ENCODE measurements at regions not wholly inside any gene's neighbourhood (a gene's known extent, or its start where the extent isn't known, plus 50 kb on each side); places are given as distances from the start of the nearest gene placed in this dataset.

DNA sequence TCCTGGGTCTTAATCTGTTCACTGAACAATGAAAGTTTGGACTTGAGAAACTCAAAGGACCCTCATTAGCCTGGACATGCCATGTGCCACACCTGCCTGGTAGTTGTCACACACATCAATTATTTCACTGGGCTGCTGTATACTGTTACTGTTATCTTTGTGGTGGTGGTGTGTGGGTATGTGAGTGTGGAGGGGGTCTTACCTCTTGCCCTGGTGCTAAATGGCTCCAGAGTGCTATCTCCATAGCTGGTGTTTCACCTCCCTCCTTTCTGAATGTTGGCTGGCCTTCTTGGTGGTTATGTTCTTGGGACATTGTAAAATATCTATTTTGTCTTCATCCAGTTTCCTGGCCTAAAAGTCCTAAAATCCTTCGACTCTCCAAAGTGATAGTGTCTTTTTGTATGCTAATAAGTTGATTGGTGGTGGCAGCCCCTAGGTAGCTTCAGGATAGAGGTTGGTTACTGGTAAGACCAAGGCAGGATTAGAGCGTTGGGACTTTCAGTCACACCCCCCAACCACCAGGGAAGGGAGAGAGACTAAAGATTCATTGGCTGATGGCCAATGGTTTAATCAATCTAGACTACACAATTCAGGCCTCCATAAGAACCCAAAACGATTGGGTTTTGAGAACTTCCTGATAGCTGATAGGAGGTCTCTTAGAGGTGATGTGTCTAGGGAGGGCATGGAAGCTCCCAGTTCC lies 328.1 kb downstream of the MYCN start:
- DNase-seq: no peak

DNA sequence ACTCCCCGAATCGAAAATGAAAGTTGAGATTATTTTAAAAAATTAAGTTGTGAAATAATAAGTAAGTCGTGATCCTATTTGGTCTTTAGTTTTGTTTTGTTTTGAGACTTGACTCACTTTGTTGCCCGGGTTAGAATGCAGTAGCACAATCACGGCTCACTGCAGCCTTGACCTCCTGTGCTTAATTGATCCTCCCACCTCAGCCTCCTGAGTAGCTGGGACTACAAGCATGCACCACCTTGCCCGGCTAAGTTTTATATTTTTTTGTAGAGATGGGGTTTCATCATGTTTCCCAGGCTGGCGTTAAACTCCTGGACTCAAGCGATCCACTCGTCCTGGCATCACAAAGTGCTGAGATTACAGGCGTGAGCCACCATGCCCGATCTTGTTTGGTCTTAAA lies 326.2 kb downstream of the MYCN start:
- DNase-seq: no peak

DNA sequence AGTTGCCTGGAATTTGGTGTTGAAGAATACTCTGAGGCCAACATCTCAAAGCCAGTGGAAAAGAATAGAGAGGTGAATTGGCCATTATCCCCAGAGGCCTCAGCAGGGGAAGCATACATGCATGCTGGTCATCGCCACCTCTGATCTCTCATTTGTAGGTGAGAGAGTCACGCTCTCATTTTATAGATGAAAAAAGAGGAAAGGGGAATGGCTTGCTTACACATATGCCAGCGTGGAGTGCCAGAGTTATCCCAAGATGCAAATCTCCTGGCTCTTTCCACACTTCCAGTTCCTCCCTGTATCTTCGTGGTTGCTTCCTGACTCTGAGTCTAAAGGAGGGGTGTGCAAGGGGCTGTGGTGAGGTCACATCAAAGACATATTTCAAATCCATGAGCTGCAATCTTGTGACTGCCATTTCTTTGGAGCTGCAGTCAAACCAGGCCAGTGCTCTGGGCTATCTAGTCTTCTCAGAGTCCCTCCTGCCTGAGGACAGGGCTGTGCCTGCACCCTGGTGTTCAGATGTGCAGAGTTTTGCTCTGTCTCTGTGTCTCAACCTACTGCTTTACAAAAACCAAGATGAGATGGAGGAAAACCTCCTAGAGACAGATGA lies 324.7 kb downstream of the MYCN start:
- DNase-seq: no peak

DNA sequence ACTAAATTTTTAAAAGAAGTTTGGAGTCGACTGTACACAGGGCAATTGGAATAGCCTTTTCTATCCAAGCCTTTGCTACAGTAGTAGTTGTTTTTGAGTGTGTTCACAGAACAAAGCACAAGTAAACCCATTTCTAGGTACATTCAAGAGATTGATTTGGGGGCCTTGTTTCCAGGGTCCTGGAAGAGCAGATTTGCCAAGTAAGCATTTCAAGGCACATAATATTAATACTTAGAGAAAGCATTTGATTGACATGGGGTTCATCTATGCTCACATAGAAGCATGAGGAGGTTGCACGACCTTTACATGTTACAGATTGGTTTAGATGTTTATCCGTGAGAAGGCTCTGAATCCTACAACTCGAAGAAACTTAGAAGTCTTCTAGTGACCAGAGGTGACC lies 324.1 kb downstream of the MYCN start:
- DNase-seq: no peak

DNA sequence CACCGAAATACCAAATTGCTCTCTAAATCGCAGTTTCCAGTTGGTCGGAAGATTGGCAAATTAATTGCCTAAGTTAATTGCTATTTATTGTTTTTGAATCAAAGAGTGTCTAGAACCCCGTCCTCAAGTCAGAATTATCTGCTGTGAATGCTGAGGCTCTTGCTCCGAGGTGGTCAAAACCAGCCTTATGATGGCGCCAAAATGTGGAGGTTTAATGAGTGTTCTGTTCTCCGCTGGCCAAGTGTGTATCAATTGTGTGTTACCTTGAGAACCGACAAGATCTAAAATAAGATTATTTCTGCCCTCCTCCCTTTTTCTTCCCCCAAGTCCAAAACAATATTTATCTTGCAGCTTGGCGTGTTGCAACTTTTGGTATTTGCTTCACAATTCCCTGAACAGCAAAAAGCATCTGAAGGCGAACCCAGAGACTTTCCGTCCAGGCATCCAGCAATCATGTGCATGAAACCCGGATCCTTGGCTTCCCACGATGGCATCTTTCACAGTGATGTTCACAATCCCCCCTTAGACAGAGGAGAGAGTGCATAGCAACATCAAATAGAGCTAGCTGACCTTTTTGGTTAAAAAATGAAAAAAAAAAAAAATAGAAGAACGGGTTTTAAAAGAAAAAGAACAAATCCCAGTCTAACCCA lies 323.0 kb downstream of the MYCN start:
- DNase-seq: no peak

DNA sequence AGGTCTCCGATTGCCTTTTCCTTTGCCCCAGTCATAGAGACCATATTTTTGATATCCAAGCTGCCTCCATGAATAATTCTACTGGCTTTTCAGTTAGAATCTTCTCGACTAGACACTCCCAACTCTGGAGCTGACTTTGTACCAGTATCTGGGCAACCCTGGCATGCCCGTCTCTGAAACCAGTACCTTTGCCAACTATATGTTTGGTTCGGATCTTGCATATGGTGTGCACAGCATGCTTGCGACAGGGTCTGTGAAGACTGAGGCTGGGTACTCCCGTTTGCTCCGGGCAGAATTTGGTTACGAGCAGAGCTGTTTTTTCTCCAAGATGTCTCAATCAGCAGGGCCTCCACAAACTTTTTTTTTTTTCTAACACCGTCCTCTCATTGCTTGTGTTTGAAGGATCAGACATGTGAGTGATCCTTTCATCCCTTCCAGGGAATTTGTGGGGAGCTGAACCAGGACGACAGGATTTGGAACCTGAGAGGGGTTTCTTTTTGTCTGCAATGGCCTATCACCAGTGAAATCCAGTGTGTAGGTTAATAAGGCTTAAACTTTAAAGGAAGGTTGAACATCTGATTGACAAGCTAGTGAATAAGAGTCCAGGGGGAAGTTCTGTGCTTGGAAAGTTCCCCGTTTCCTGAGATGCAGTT lies 322.3 kb downstream of the MYCN start:
- no peak for DNase-seq

DNA sequence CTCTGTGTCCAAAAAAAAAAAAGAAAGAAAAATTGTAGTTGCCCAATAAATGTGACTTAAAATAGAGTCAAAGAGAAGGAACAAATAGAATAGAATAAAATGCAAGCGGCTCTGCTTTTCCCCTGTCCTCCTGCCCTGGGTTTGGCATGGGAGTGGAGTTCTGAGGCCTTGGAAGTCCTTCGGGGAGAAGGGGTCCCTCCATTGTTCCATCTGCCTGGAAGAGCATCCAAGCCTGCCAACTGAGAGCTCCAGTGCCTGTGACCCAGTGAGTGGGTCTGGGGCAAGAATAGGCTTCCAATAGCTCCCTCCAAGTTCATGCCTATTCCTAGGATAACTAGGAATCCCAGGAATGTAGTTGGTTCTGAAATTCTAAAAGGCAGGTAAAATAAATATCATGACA lies 321.4 kb downstream of the MYCN start:
- no peak for DNase-seq

DNA sequence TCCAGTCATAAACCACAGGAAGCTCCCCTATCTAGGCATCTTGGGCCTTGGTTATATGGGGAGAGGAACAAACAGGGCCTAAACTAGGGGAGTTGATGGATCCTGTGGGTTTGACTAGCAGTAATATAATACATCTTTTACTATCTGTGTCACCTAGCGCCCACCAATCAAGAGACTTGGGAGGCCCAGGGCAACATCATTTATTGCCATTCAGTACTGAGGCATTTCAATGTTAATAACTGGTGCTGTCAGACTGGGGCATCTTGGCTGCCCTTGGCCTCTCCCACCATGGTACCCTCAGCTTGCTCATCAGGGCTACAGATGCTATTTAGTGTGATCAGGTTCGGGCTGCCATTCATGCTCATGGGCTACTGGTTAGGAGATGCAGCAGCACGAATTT lies 320.7 kb downstream of the MYCN start:
- no peak for DNase-seq

DNA sequence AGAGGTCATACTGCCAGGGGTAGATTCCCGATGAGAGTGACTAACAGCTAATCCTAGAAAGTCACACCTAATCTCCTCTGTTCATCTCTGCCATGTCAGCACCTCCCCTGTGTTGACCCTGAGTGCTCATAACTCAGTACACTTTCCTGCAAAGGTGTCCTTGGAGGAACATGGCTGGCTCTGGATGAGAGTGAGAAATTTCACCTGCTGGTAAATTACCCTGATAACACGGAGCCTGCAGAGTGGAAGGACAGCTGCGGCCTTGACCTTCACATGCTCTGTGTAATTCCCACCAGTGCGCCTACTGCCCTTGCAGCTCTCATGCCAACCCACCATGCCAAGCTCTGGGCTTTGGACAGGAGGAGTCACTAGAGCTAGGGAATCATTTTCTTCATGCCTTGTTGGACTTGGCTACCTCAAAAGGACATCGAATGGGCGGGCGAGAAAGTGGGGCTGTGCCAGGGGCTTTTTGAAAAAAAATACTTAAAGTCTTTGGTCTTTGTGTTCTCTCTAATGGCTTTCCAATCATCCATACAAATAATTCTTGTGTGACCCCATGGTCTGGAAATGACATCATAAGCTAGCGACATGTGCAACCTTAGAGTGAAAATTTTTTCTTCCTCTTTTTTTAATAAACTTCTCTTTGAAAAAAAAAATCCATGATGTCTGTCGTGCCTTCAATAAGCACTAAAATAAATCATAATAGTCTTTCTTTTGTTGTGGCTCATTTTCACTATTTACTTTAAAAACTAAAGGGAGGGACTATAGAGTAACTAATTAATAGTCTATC lies 319.9 kb downstream of the MYCN start:
- no peak for DNase-seq

DNA sequence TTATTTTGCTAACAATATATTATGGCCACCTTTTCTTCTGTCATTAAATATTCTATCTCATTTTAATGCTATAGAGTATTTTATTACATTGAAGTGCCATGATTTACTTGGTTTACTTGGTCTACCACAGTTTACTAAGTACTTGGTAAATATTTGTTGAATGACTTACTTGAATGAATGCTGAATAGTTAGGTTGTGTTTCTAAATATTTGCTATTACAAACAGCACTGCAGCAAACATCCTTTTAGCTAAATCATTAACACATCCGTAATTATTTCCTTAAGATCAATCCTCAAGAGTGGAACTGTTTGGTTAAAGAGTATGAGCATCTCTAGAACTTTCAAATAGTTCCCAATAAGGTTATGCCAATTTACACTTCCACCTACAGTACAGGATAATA lies 318.7 kb downstream of the MYCN start:
- DNase-seq: no peak

DNA sequence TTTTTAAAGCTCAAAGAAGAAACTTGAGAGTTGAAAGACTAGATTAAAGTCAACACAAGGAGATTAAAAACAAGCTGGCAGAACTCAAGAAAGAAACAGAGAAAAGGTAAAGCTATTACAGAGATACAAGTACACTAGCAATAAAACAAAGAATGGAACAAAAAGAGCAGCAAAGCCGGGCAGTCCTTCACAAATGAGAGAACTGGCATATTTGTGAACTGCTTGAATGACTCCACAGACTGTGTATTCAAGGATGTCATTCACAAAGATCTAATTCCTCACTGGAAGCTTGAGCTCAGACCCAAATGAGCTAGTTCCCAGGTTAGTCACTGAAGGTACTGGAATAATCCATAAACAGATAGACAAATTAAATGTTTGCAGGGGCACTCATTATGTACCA lies 318.0 kb downstream of the MYCN start:
- no peak for DNase-seq

DNA sequence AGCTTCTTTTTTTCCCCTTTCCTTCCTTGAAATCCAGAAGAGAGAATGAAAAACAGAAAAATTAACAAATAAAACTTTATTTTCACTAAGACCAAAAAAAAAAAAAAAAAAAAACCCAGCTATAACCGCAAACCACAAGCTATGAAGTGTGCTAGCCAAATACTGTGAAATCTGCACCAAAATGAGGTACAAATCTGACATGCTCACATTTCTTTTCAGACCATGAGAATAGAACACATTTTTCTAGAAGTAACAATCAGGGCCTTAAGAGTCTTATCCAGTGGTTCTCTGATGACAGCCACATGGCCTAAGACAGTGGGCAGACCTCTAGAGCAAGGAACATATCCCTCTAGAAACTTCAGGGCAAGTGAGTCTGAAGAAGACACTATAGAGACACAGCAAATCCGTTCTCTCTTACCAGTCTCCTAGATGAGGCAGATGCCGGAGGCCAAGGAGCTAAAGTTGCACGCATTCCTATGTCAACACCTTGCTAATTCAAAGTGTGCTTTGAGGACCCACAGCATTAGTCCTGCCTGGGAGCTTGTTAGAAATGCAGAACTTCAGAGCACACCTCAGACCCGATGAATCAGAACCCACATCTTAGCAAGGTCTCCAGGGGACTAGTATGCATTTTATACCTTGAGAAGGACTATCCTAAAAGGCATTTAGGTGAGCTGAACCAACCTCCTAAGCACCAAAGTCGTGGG lies 317.1 kb downstream of the MYCN start:
- DNase-seq: no peak

DNA sequence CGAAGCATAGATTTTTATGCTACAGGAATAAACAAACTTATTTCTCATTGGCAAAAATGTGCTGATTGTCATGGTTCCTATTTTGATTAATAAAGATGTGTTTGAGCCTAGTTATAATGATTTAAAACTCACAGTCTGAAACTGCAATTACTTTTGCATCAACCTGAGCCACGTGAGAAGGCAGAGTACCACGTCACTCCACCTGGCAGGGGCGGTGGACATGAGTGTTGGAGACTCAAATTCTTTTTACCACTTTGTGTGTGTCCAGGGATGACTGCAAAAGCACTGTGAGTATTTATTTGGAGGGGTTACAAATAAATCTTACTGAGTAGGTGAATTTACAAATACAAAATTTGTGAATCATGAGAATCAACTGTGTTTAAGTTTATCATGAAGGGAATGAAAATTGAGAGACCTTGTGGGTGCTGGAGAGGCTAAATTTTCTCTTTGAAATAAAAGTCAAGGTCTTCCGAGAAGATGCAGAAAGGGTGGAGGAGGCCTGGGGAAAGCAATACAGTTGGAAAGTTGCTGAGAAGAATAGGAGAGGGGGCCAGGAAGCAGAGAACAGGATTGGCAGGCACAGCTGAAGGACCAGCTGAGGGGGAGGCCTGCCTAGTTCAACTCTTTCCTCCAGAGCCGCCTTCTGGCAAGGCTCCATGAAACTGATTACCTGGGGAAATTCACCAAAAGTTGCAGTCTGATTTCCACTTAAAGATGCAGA lies 316.4 kb downstream of the MYCN start:
- no peak for DNase-seq

DNA sequence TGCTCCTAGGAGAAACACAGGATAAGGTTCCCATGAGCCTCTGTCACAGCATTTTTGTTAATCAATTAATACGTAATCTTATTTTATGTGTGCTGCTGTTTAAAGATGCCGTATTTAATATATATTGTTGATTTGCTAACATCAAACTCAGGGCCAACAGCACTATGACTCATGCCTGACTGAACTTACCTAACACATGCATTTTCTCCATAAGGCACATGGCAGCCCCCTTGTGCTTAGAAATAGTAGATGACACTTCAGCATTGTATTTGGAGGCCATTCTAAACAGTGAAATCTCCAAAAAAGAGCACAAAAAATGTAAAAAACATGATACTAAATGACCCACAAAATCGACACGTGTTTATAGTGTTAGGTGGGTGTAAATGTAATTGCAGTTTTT lies 314.8 kb downstream of the MYCN start:
- no peak for DNase-seq

DNA sequence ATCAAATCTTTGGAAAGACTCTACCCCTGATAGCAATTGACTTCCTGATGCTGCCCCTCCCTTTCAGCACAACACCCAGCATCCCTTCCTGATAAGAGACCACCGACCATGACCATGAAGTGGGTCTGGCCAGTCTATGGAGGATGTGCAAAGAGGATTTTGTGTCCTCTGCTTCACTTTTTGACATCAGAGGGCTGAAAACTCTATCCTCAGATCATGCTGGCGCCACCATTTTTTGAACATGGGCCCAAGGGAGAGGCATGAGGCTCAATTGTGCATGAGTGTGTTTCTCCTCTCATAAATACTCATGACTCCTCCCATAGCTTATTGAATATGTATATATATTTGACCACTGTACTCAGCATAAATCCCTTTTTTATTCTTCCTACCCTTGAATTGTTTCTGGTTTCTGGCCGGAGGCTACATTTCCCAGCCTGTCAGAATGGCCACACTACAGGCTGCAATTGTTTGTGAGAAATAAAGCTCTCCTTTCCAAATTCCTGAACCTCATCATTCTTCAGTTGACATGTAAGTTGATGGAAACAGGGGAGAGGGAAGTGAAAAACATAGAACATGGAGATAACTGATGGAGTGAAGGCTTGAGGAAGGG lies 314.1 kb downstream of the MYCN start:
- no peak for DNase-seq

DNA sequence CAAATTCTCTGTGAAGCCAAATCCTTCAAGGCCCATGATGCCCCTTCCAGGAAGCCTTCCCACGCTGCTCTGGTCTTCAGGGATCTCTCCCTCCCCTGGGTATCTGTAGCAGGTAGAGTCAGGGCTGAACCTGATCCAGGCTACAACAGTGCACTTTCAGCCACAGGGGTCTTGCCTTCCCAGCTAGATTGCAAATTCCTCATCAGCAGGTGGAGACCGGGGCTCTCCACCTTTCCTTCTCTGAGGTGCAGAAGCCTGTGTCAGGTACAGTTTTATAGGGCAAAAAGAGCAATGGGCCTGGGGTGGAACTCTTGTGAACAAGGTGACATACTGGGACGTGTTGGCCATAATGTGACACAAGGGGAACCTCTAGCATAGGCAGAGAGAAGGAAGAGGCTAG lies 312.9 kb downstream of the MYCN start:
- no peak for DNase-seq

DNA sequence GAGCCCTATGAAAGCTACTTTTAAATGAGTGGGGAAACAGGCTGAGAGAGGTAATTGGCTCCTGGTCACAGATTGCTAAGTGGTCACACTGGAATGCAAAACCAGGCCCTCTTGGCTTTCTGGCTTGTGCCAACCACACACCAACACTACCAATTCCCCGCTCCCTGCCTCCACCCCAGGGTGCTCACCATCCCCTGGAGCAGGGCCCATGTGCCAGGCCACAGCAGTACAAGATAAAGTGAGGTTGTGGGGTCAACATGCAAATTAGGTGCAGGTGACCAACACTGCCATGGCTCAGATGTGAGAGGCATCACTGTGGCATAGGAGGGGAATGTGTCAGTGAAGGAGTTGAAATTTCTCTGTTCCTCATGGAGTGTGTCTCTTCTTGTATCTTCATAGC lies 312.5 kb downstream of the MYCN start:
- DNase-seq: no peak

DNA sequence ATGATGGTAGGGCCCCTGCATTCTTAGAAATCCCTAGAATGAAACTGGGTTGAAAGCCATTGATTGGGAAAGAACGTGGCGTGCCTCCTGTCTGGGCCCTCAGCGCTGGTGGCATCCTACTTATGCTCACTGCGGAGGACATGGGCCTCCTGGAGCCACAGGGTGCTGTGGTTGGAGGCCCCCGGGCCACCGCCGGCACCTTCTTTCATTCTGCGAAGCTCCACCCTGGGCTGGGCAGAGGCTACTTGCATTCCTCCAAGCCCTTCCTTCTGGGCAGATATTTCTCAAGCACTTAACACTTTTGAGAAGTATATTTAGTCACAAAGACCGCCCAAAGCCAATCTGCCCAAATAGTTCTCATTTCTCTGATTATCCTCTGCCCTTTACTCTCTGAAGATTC lies 311.9 kb downstream of the MYCN start:
- DNase-seq: no peak

DNA sequence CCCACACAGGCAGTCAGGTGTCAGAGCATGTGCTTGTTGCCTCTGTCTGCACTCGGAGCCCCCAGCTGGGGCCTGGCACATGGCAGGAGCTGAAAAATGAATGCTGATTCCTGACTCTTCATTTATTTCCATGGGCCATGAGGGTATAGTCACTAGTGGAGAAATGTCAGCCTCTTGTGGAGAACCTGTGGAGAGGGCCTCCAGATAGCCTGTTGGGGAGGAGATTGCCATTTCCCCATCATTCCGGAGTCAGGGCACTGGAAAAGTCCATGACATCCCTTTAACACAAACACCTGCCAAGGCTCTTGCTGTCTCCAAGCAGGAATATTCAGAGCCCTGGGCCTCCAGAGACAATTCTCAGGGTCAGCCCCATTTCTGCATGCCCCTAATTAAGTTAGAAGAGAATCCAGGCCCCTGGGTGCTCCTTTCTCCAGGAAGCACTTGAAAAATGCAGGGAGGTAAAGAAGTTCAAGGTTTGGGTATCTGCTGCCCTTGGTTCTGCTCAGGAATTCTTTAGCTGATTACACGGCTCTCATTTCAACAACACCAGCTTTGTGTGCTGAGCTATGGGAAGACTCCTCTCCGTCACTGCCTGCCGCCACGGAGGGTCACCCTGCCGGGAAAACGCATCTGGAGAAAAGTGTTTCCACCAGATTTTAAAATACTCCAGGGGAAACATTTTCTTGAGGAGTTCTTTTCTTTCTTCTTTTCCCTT lies 311.3 kb downstream of the MYCN start:
- DNase-seq: no peak

DNA sequence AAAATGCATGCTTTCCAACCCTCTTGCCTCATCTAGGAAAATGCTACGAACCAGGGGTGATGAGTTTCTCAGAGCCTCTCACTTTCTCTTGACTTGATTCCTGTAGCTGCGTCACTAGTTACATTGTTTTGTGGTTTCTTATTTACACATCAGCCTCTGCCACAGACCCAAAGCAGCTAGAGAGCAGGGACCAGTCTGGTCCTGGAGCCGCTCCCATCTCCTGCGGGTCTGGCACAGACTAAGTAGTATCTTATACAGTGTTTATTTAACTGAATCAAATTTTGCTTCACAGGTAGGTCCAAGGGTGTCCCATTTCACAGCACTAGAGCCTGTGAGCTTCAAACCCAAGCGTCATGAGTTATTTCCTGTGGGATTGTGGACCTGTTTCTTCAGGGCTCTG lies 310.5 kb downstream of the MYCN start:
- DNase-seq: no peak

DNA sequence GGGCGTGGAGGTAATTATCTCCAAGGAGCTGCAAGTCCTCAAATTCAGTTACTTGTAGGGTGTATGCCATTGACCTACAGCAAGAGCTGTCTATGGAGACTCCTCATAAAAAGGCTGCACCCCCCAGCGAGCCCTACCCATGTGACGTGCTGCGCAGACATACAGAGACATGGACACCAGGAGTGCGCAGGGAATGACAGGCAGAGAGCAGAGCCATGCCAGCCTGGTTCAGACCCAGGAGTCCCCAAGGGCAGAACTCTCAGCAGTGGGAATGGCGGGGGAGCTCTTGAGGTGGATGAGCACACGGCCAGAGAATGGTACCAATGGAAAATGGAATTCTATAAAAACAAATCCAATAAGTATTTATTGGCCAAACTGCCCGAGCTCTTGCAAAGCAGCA lies 310.1 kb downstream of the MYCN start:
- no peak for DNase-seq

Measured in activated CD4-positive, alpha-beta T cell treated with anti-CD3 and anti-CD28 coated beads for 4 hours (primary cell).